IPS DF 4.7 (cell line): ENCODE measurements at regions not wholly inside any gene's neighbourhood (a gene's known extent, or its start where the extent isn't known, plus 50 kb on each side); places are given as distances from the start of the nearest gene placed in this dataset.

ENCODE experiments used
- DNase-seq: peaks from one replicate; pipeline ENCODE4 v3.0.0-alpha.2; 2013; ENCODE audit warnings: low spot score; ENCODE audit errors: extremely low read depth

GRCh38 chr1:99163671-99164070 is 100.6 kb upstream of the PLPPR4 start:
- DNase-seq, result no peak

DNA sequence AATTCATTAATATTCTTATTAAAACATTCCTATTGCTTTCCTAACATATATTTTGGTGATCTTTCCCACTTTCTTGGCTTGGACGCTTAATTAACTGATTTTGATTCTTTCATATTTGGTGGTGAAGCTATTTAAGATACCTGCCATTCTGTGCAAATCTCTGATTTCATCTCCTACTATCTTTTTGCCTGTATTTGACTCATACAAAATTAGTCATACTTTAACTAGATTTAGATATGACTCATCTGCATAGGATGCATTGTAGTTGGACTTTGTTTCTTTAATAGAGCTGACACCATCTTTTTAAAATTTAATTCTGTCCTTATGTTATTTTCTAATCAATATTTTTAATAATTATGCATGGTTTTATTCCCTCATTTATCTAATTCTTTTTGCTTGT is 93.8 kb upstream of the PLPPR4 start:
- no peak for DNase-seq

- no peak for DNase-seq
Measured at GRCh38 chr1:99171184-99171813, 93.0 kb upstream of the PLPPR4 start.

GRCh38 chr1:99173282-99173681 is 91.0 kb upstream of the PLPPR4 start:
- no peak for DNase-seq

DNA sequence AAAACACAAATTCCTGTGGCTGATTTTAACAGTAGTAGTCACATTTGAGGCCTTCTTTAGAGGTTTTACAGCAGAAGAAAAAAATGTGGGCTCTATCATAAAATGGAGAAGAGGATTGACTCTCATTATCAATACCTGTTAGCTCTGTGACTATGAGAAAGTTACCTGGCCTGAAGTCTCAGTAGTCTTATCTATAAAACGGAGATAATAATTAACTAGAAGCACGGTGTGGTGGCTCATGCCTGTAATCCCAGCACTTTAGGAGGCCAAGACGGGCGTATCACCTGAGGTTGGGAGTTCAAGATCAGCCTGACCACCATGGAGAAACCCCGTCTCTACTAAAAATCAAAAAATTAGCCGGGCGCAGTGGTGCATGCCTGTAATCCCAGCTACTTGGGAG is 90.4 kb upstream of the PLPPR4 start:
- no peak for DNase-seq

GRCh38 chr1:99176753-99177152 is 87.5 kb upstream of the PLPPR4 start:
- no peak for DNase-seq

- DNase-seq, result no peak
Measured at GRCh38 chr1:99177465-99177864, 86.8 kb upstream of the PLPPR4 start.

DNA sequence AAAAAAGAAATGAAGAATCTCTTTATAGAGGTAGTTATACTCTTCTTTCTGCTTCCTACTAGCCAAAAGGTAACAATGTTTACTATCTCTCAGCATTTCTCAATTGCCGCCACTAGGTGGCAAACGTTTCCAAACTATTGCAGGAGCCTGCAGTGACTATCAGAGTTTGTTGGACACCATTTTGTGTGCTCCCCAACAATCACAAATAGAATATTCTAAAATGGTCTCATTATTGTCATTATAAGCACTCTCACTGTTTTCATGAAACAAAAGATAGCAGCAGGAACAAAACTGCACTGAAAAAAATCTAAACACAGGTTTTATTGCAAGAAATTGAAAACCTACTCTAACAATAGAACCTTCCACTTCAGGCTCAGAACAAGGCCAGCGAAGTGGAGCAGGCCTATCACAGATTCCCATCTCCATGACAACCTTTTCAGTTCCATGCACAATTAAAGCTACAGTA is 83.9 kb upstream of the PLPPR4 start:
- DNase-seq, result peak; percentile 46

DNA sequence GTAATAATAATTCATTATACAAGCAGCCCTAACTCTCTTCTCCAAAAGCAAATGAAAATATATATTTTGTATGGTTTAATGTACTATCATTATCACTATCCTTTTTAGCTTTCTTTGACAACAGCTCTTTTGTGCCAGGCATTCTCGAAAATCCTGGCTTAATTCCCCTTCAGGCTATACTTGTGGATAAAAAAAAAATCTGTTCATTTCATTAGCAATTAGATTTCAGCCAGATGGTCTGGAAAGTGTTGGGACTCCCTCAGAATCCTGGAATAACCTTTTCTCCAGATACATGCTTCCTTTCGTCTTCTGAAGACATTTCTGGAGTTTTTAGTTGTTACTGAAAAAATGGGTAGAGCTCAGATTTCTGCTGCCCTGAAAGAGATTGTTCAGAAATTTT is 83.4 kb upstream of the PLPPR4 start:
- DNase-seq, result no peak

- DNase-seq, result no peak
Measured at GRCh38 chr1:99181892-99182291, 82.4 kb upstream of the PLPPR4 start.

- no peak for DNase-seq
Measured at GRCh38 chr1:99185196-99185595, 79.1 kb upstream of the PLPPR4 start.

- no peak for DNase-seq
Measured at GRCh38 chr1:99193431-99193830, 70.9 kb upstream of the PLPPR4 start.

DNA sequence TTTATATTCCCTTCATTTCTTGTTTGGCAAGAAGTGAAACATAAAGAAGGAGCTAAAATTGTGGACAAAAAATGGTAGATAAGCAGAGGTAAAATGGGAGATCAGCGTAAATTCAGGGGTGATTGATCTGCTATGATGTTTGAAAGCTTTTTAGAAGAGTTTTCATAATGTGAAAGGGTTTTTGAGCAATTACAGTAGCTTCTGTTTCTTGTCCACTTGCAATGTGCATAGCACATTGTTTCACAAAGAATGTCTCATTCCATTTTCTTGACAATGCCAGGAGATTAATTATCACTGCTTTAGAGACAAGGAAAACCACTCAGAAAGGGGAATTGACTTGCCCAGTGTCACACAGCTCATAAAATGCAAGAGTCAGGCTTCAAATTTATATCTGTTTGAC is 65.9 kb upstream of the PLPPR4 start:
- no peak for DNase-seq

DNA sequence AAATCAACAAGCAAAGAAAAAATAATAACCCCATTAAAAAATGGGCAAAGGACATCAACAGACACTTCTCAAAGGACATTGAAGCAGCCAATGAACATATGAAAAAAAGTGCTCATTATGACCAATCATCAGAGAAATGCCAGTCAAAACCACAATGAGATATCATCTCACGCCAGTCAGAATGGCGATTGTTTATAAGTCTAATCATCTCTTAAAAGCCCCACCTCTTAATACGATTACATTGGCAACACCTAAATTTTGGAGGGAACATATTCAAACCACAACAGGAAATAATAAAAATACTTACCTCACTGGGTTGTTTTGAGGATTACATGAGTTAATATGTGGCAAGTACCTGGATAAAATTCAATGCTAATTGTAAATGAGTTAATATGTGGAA is 57.1 kb upstream of the PLPPR4 start:
- DNase-seq, result no peak
